ENCODE measurements at regions not wholly inside any gene's neighbourhood (a gene's known extent, or its start where the extent isn't known, plus 50 kb on each side); places are given as distances from the start of the nearest gene placed in this dataset.

DNA sequence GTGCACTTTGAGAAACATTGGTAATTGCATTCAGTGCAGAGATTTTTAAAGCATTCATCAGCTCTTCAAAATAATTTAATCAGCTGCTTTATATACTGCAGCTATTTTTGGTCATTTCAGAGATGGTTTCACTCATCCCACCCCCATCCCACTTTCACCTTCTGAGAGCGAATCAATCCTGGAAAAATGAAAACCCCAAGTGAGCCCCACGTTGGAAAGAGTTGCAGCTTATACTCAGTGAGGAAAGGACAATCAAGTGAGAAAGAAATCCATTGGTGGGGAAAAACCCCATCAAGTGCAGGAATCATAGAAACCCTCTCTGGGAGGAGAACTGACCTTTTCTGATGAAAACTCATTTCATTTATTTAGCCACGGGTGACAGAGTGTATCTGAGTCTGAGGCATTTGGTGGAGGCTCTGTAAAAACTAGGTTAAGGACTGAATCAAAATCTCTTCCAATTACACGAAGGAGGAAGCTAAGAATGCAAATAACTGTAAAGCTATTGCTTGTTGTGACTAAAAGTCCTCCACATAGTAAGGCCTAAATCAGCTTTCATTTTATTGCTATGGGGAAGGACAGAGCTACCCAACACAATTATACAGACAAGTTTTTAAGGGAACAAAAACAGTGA lies 240.4 kb upstream of the PGRMC2 start:
- no peak for TF ChIP-seq EZH2 (IDR thresholded peaks at IDR 0.05; ENCODE audit: borderline replicate concordance)
- TF ChIP-seq, protein P1, sequence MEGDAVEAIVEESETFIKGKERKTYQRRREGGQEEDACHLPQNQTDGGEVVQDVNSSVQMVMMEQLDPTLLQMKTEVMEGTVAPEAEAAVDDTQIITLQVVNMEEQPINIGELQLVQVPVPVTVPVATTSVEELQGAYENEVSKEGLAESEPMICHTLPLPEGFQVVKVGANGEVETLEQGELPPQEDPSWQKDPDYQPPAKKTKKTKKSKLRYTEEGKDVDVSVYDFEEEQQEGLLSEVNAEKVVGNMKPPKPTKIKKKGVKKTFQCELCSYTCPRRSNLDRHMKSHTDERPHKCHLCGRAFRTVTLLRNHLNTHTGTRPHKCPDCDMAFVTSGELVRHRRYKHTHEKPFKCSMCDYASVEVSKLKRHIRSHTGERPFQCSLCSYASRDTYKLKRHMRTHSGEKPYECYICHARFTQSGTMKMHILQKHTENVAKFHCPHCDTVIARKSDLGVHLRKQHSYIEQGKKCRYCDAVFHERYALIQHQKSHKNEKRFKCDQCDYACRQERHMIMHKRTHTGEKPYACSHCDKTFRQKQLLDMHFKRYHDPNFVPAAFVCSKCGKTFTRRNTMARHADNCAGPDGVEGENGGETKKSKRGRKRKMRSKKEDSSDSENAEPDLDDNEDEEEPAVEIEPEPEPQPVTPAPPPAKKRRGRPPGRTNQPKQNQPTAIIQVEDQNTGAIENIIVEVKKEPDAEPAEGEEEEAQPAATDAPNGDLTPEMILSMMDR (IDR thresholded peaks at IDR 0.05; ENCODE audit: poor library complexity), result no peak

Data from hepatocyte (in vitro differentiated cells).